GM23338 (cell line): ENCODE measurements at regions not wholly inside any gene's neighbourhood (a gene's known extent, or its start where the extent isn't known, plus 50 kb on each side); places are given as distances from the start of the nearest gene placed in this dataset.

ENCODE experiments used
- CTCF ChIP-seq, 2 experiments: fragments of 200-600 bp in 1 of 2; sonication (generic) in 1 of 2; conservative IDR thresholded peaks; 2 replicates each; pipeline versions ENCODE4 v1.5.1 to v1.6.1; 2016 to 2017; ENCODE audit warnings: antibody characterized with exemption in 2 of 2, low read depth in 2 of 2, mild to moderate bottlenecking in 2 of 2, moderate library complexity in 1 of 2
- EZH2phosphoT487 ChIP-seq: fragments of 200-600 bp; sonication (generic); IDR thresholded peaks from one replicate; pipeline ENCODE4 v1.8.1; 2018; ENCODE audit warnings: antibody characterized with exemption; ENCODE audit not compliant: unreplicated experiment
- POLR2AphosphoS5 ChIP-seq: IDR thresholded peaks from 2 replicates; pipeline ENCODE4 v1.6.1; 2016; ENCODE audit warnings: antibody characterized with exemption, low read depth

GRCh38 chr2:65577654-65578053, 145.3 kb upstream of the SPRED2 start:
- no peak for TF ChIP-seq EZH2phosphoT487
- TF ChIP-seq CTCF (conservative IDR thresholded peaks at IDR 0.05; ENCODE audit: low read depth in 2 of 2), result no peak
- TF ChIP-seq POLR2AphosphoS5, result no peak
